Aorta (tissue), 5 donors: ENCODE measurements at regions not wholly inside any gene's neighbourhood (a gene's known extent, or its start where the extent isn't known, plus 50 kb on each side); places are given as distances from the start of the nearest gene placed in this dataset.

ENCODE experiments used
- ATAC-seq: fragments of 200-7000 bp; cut with Tn5 transposase; one replicate; pipeline ENCODE4 v1.9.1; 2022; ENCODE audit warnings: moderate library complexity; ENCODE audit not compliant: low FRiP score
- DNase-seq, 2 donors: peaks; one replicate each; pipeline ENCODE4 v3.0.0-alpha.2; 2020
- H3K27ac ChIP-seq, 2 donors: one replicate each; pipeline ENCODE4 v1.5.1; 2013; ENCODE audit warnings: low read length in 2 of 2, mild to moderate bottlenecking in 2 of 2, moderate library complexity in 2 of 2, control low read depth in 1 of 2, inconsistent platforms in 1 of 2, low read depth in 1 of 2
- H3K27me3 ChIP-seq, 2 donors: one replicate each; pipeline ENCODE4 v1.6.1; 2013; ENCODE audit warnings: control low read depth in 1 of 2, low read length in 1 of 2, mild to moderate bottlenecking in 1 of 2, moderate library complexity in 1 of 2; ENCODE audit not compliant: insufficient read depth in 2 of 2, control insufficient read depth in 1 of 2
- H3K36me3 ChIP-seq, 2 donors: one replicate each; pipeline ENCODE4 v1.6.1; 2013; ENCODE audit warnings: control low read depth in 1 of 2, low read length in 1 of 2, mild to moderate bottlenecking in 1 of 2; ENCODE audit not compliant: insufficient read depth in 2 of 2, control insufficient read depth in 1 of 2
- H3K4me1 ChIP-seq, 2 donors: one replicate each; pipeline ENCODE4 v1.6.1; 2013; ENCODE audit warnings: low read length in 2 of 2, control low read depth in 1 of 2, mild to moderate bottlenecking in 1 of 2, moderate library complexity in 1 of 2; ENCODE audit not compliant: insufficient read depth in 2 of 2, control insufficient read depth in 1 of 2
- H3K4me3 ChIP-seq, 2 donors: one replicate each; pipeline ENCODE4 v1.5.1; 2013; ENCODE audit warnings: low read length in 2 of 2, control low read depth in 1 of 2, mild to moderate bottlenecking in 1 of 2
- H3K9me3 ChIP-seq: one replicate; pipeline ENCODE4 v1.6.1; 2013; ENCODE audit warnings: mild to moderate bottlenecking, low read length; ENCODE audit not compliant: control insufficient read depth
- WGBS, 2 donors: extraction: QIAGEN DNeasy Blood & Tissue Kit; methylation state at CpG; one replicate each; pipeline ENCODE4 v1.1.7; 2013; 5-methylcytosine and 5-hydroxymethylcytosine counted together
- intact Hi-C, 2 donors: fragments of 100-400 bp; cut with DNase I; formaldehyde crosslinking; loops; one replicate each; pipeline versions ENCODE4 v1.14.2 to v1.15.0; 2022
- donor health status: healthy with polysubstance abuse.
- donor health status: Bipolar disorder and iron deficiency.
- donor health status: DM: no; HTN: no; CAD: no.
- donor health status: DM: no; HTN: no; CAD: no.
- donor health status: DM: yes; HTN: yes; CAD: no.

DNA sequence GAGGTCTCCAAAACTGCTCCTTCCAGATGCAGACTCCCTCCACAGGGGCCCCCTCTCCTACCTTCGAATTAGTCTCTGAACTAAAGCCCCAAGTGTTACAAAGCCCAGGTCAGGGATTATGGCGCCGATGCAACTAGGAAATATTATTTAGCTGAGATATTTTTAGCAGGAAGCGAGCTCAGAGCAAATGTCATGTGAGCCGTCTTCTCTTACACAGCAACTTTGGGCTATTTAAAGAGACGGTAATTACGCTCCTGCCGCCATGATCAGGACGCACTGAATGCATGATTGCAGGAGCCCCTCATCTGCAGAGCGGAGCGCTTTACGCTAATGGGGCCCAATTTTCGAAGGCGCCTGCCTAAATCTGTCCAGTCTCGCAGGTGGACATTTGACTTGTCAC is 55.3 kb upstream of the TARDBP start:
- Histone ChIP-seq H3K27ac (no peak overlapping the region), H3K4me1 (no peaks in the 10 kb centered on the region), H3K36me3 (no peaks in the 10 kb centered on the region), H3K9me3 (peaks cover 5% of the 10 kb centered on the region), H3K4me3 (no peak overlapping the region), H3K27me3 (no peaks in the 10 kb centered on the region)
- DNase-seq: no peak
- ATAC-seq: no peak
- 61% methylated on average over 15 of the region's 15 CpGs for WGBS, 2 donors
- intact Hi-C loops: no loop called here

DNA sequence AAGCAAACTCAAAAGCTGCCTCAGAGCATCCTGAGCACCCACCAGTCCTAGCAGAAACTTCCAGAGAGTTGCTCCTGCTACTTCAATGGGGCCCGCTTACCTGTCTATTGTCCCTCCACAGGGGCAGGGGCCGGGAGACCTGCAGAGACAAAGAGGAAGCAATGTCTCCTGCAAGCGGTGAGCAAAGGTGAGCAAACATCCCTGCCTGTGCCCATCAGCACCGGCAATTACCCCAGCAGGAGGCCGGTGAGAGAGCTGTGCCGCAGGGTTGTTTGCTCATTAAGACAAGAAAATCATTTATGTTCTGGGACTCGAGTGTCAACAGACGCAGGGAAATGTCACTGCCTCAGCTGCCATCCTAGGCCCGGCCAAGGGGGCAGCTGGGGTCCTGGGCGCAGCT is 53.8 kb upstream of the TARDBP start:
- peaks cover 4% of the 10 kb centered on the region for H3K9me3 ChIP-seq
- ATAC-seq: no peak
- H3K27me3 ChIP-seq: no peaks in the 10 kb centered on the region
- H3K27ac ChIP-seq: no peak overlapping the region
- H3K4me3 ChIP-seq: no peak overlapping the region
- 90% methylated on average over 10 of the region's 10 CpGs for WGBS, 2 donors
- no peaks in the 10 kb centered on the region for H3K36me3 ChIP-seq
- DNase-seq: no peak
- H3K4me1 ChIP-seq: no peaks in the 10 kb centered on the region
- intact Hi-C loops: no loop called here

- intact Hi-C loops: no loop called here
- DNase-seq (peak; percentile 89 to 92), ATAC-seq (peak; percentile 57)
- Histone ChIP-seq H3K27ac (no peak overlapping the region), H3K9me3 (no peaks in the 10 kb centered on the region), H3K4me1 (no peaks in the 10 kb centered on the region), H3K36me3 (no peaks in the 10 kb centered on the region), H3K27me3 (no peaks in the 10 kb centered on the region), H3K4me3 (no peak overlapping the region)
- WGBS, 2 donors: 59% methylated on average over 45 of the region's 45 CpGs
These were observed 51.8 kb upstream of the TARDBP start for GRCh38 chr1:10960411-10961299.

GRCh38 chr1:10961300-10961833 is 51.1 kb upstream of the TARDBP start:
- no peaks in the 10 kb centered on the region for H3K27me3 ChIP-seq
- 56 to 60% methylated on average over 13 of the region's 13 CpGs for WGBS, 2 donors
- ATAC-seq (no peak), DNase-seq (no peak)
- H3K4me1 ChIP-seq: no peaks in the 10 kb centered on the region
- H3K4me3 ChIP-seq: no peak overlapping the region
- intact Hi-C loops: no loop called here
- H3K27ac ChIP-seq: no peak overlapping the region
- no peaks in the 10 kb centered on the region for H3K9me3 ChIP-seq
- no peaks in the 10 kb centered on the region for H3K36me3 ChIP-seq

DNA sequence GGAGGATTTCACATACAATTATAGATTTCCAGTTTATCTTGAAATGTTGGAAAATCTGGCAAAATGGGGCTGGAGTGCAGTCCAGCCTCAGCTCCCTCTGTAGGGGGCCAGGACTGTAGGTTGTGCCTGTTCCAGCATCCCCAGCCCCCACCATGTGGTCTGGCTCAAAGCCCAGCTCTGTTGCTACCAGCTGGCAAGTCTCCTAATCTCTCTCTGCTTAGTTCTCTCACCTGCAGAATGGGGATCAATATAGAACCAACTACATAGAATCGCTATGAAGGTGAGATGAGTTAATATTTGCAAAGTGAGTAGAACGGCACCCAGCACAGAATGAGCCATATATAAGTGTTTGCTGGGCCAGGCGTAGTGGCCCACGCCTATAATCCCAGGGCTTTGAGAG is 50.0 kb upstream of the TARDBP start:
- H3K4me3 ChIP-seq: no peak overlapping the region
- intact Hi-C loops: no loop called here
- H3K9me3 ChIP-seq: no peaks in the 10 kb centered on the region
- no peak overlapping the region for H3K27ac ChIP-seq
- H3K4me1 ChIP-seq: no peaks in the 10 kb centered on the region
- no peaks in the 10 kb centered on the region for H3K27me3 ChIP-seq
- no peaks in the 10 kb centered on the region for H3K36me3 ChIP-seq
- WGBS, 2 donors: 73 to 80% methylated on average over 4 of the region's 4 CpGs
- ATAC-seq: no peak
- DNase-seq: no peak
